Hepatocyte (in vitro differentiated cells): ENCODE measurements at regions not wholly inside any gene's neighbourhood (a gene's known extent, or its start where the extent isn't known, plus 50 kb on each side); places are given as distances from the start of the nearest gene placed in this dataset.
"Not testable (repeated sequence)": the region's sequence is repeated elsewhere in the genome, so short reads cannot be mapped to it uniquely, and the experiment has no call there.

ENCODE experiments used
- DNase-seq: peaks from one replicate; pipeline ENCODE4 v3.0.0-alpha.2; 2016; ENCODE audit warnings: low spot score
- H2AFZ ChIP-seq: fragments of 200-600 bp; sonication (generic); 2 replicates; pipeline ENCODE4 v1.6.0; 2016; ENCODE audit warnings: antibody characterized with exemption, mild to moderate bottlenecking
- H3K27ac ChIP-seq: fragments of 200-600 bp; sonication (generic); 2 replicates; pipeline ENCODE4 v1.5.1; 2016; ENCODE audit warnings: mild to moderate bottlenecking
- H3K27me3 ChIP-seq: fragments of 200-600 bp; sonication (generic); 2 replicates; pipeline ENCODE4 v1.6.1; 2016
- H3K36me3 ChIP-seq: fragments of 200-600 bp; sonication (generic); replicated peaks from 2 replicates; pipeline ENCODE4 v1.5.1; 2016; ENCODE audit warnings: low read depth; ENCODE audit not compliant: insufficient read depth
- H3K4me1 ChIP-seq: fragments of 200-600 bp; sonication (generic); 2 replicates; pipeline ENCODE4 v1.5.1; 2016; ENCODE audit warnings: mild to moderate bottlenecking, moderate library complexity; ENCODE audit not compliant: insufficient read depth
- H3K4me2 ChIP-seq: fragments of 200-600 bp; sonication (generic); 2 replicates; pipeline ENCODE4 v1.6.0; 2016
- H3K4me3 ChIP-seq: fragments of 200-600 bp; sonication (generic); 2 replicates; pipeline ENCODE4 v1.5.1; 2016; ENCODE audit warnings: mild to moderate bottlenecking
- H3K79me2 ChIP-seq: fragments of 200-600 bp; sonication (generic); 2 replicates; pipeline ENCODE4 v1.6.0; 2017; ENCODE audit warnings: mild to moderate bottlenecking
- H3K9me2 ChIP-seq: fragments of 200-600 bp; sonication (generic); replicated peaks from 2 replicates; pipeline ENCODE4 v1.6.0; 2017; ENCODE audit warnings: mild to moderate bottlenecking; ENCODE audit not compliant: insufficient read depth
- H3K9me3 ChIP-seq: fragments of 200-600 bp; sonication (generic); 2 replicates; pipeline ENCODE4 v1.5.1; 2016; ENCODE audit warnings: low read depth, mild to moderate bottlenecking
- H4K20me1 ChIP-seq: fragments of 200-600 bp; sonication (generic); 2 replicates; pipeline ENCODE4 v1.6.0; 2016; ENCODE audit warnings: mild to moderate bottlenecking; ENCODE audit not compliant: insufficient read depth, poor library complexity, severe bottlenecking
- EZH2 ChIP-seq: fragments of 200-600 bp; sonication (generic); IDR thresholded peaks from 2 replicates; pipeline ENCODE4 v1.6.1; 2016; ENCODE audit warnings: antibody characterized with exemption, mild to moderate bottlenecking, borderline replicate concordance
- EZH2phosphoT487 ChIP-seq: fragments of 200-600 bp; sonication (generic); IDR thresholded peaks from one replicate; pipeline ENCODE4 v1.6.1; 2018; ENCODE audit warnings: antibody characterized with exemption, mild to moderate bottlenecking, low read depth, moderate library complexity; ENCODE audit not compliant: unreplicated experiment, severe bottlenecking
- WGBS: methylation state at CpG from one replicate; pipeline ENCODE4 v1.1.6; 2016; ENCODE audit warnings: low lambda C conversion rate; ENCODE audit errors: missing lambda C conversion rate; 5-methylcytosine and 5-hydroxymethylcytosine counted together
- TF ChIP-seq, protein P1 (sequence below): fragments of 200-600 bp; sonication (generic); IDR thresholded peaks from 2 replicates; pipeline ENCODE4 v1.5.1; 2016; ENCODE audit warnings: antibody characterized with exemption, mild to moderate bottlenecking; ENCODE audit not compliant: poor library complexity

DNA sequence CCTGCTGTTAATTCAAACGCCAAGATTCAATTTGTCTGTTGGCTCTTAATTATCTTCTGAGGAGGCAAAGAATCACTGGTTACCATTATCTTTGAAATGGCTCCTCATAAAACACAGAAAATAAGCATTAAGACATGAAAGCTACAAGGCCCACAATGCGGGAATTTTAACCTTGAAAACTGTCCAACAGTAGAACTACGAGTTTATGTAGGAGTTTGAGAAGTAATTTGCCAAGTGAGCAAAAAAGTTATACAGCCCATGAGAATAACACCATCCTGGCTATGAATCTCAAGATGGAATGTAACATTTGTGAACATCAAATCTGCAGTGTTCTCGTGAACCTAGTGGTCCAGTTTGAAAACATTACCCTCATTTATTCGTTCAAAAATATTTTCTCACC lies 172.5 kb downstream of the ALDH1A2 start:
- Histone ChIP-seq H3K9me2 (no peaks in the 10 kb centered on the region), H4K20me1 (no peaks in the 10 kb centered on the region), H2AFZ (no peak overlapping the region), H3K27me3 (no peaks in the 10 kb centered on the region), H3K27ac (no peak overlapping the region), H3K79me2 (no peaks in the 10 kb centered on the region), H3K36me3 (no peaks in the 10 kb centered on the region), H3K4me1 (no peaks in the 10 kb centered on the region), H3K4me3 (no peak overlapping the region), H3K9me3 (no peaks in the 10 kb centered on the region), H3K4me2 (no peak overlapping the region)
- no peak for TF ChIP-seq EZH2phosphoT487
- WGBS, result 70% methylated on average over 5 of the region's 5 CpGs
- DNase-seq, result no peak

DNA sequence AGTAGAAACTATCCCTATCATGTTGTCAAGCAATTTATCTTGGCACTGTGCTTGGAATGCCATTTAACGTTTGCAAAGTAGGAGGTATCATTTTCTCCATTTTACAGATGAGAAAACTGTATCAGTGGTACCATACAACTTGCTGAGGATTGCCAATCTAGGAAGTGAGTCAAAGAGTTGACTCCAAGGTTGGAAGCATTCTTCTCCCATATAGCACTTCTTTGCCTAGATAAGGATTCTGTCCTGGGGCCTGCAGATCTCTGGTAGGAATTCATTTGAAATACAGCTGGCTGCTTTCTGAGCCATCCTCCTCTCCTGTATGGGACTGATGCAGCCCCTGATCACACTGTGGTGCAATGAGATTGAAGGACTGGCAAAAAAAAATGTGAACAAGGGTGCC lies 170.2 kb downstream of the ALDH1A2 start:
- no peaks in the 10 kb centered on the region for H3K79me2 ChIP-seq
- no peaks in the 10 kb centered on the region for H3K27me3 ChIP-seq
- no peaks in the 10 kb centered on the region for H3K4me1 ChIP-seq
- no peak for TF ChIP-seq EZH2
- TF ChIP-seq EZH2phosphoT487, result no peak
- TF ChIP-seq, protein P1, sequence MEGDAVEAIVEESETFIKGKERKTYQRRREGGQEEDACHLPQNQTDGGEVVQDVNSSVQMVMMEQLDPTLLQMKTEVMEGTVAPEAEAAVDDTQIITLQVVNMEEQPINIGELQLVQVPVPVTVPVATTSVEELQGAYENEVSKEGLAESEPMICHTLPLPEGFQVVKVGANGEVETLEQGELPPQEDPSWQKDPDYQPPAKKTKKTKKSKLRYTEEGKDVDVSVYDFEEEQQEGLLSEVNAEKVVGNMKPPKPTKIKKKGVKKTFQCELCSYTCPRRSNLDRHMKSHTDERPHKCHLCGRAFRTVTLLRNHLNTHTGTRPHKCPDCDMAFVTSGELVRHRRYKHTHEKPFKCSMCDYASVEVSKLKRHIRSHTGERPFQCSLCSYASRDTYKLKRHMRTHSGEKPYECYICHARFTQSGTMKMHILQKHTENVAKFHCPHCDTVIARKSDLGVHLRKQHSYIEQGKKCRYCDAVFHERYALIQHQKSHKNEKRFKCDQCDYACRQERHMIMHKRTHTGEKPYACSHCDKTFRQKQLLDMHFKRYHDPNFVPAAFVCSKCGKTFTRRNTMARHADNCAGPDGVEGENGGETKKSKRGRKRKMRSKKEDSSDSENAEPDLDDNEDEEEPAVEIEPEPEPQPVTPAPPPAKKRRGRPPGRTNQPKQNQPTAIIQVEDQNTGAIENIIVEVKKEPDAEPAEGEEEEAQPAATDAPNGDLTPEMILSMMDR, result no peak
- no peaks in the 10 kb centered on the region for H3K9me2 ChIP-seq
- H3K36me3 ChIP-seq, result no peaks in the 10 kb centered on the region
- H2AFZ ChIP-seq, result no peak overlapping the region
- H4K20me1 ChIP-seq, result no peaks in the 10 kb centered on the region
- H3K4me2 ChIP-seq, result no peak overlapping the region
- no peak overlapping the region for H3K27ac ChIP-seq
- H3K9me3 ChIP-seq, result no peaks in the 10 kb centered on the region
- DNase-seq, result no peak
- no peak overlapping the region for H3K4me3 ChIP-seq
- WGBS, result 73% methylated on average over 1 of the region's 1 CpG

DNA sequence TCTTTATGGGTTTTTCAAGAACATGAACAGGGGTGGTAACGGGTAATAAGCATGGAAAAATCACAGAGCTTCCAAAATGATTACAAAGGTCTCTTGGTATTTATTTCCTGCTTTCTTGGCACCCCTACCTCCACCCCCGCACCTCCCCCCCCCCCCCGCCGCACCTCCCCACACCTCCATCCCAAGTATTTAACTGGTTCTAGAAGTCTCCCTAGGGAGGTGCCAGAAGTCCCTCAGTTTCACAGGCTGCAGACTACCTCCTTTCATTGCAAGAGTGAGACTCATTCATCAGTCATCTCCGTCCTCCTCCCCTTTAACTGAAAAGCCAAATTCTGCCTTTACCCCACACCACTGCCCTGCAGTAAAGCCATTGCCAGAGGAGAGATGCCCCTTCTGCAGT lies 169.4 kb downstream of the ALDH1A2 start:
- H3K79me2 ChIP-seq, result no peaks in the 10 kb centered on the region
- no peak overlapping the region for H3K4me3 ChIP-seq
- H4K20me1 ChIP-seq, result no peaks in the 10 kb centered on the region
- H3K27ac ChIP-seq, result no peak overlapping the region
- no peaks in the 10 kb centered on the region for H3K9me2 ChIP-seq
- H3K4me2 ChIP-seq, result no peak overlapping the region
- WGBS, result 84% methylated on average over 2 of the region's 5 CpGs
- DNase-seq, result no peak
- H3K9me3 ChIP-seq, result no peaks in the 10 kb centered on the region
- H3K27me3 ChIP-seq, result no peaks in the 10 kb centered on the region
- H3K4me1 ChIP-seq, result no peaks in the 10 kb centered on the region
- H3K36me3 ChIP-seq, result no peaks in the 10 kb centered on the region
- H2AFZ ChIP-seq, result no peak overlapping the region
- TF ChIP-seq EZH2 (no peak), EZH2phosphoT487 (no peak)
- TF ChIP-seq, protein P1, result no peak

DNA sequence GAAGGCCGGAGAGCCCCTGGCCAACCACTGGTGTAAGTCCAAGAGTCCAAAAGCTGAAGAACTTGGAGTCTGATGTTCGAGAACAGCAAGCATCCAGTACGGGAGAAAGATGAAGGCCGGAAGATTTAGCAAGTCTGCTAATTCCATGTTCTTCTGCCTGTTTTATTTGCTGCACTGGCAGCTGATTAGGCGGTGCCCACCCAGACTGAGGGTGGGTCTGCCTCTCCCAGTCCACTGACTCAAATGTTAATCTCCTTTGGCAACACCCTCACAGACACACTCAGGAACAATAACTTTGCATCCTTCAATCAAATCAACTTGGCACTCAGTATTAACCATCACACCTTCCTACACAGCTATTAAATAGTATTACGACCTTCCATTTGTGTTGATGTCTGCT lies 168.6 kb downstream of the ALDH1A2 start:
- H3K79me2 ChIP-seq, H3K36me3 ChIP-seq, H4K20me1 ChIP-seq, H3K27ac ChIP-seq, H2AFZ ChIP-seq, H3K9me2 ChIP-seq, H3K4me2 ChIP-seq, DNase-seq, H3K4me1 ChIP-seq, H3K4me3 ChIP-seq, H3K27me3 ChIP-seq, H3K9me3 ChIP-seq: not testable (repeated sequence)
- WGBS, result 87% methylated on average over 6 of the region's 6 CpGs

DNA sequence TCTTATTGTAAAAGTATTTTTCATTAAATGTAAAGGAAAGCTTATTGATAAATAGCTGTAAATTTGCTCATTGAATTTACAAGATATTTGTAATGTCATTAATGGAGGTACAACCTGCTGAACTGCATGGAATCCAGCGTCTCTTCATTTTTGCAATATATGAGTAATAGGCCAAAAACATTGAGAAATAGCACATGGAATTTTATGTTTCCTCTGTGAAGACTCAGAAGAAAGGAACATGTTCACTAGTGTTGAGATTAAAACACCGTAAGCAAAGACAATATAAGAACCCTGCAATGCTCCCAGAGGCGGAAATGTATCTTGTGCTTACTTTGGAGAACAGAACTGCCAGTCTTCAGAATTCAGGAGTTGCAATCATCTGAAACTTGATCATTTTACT lies 167.6 kb downstream of the ALDH1A2 start:
- Histone ChIP-seq H3K36me3 (no peaks in the 10 kb centered on the region), H3K27me3 (no peaks in the 10 kb centered on the region), H3K4me3 (no peak overlapping the region), H3K4me1 (no peaks in the 10 kb centered on the region), H3K79me2 (no peaks in the 10 kb centered on the region), H4K20me1 (no peaks in the 10 kb centered on the region), H2AFZ (no peak overlapping the region), H3K27ac (no peak overlapping the region), H3K9me2 (no peaks in the 10 kb centered on the region), H3K4me2 (no peak overlapping the region), H3K9me3 (no peaks in the 10 kb centered on the region)
- TF ChIP-seq EZH2phosphoT487 (no peak), EZH2 (no peak)
- TF ChIP-seq, protein P1, result no peak
- DNase-seq, result no peak
- 95% methylated on average over 3 of the region's 3 CpGs for WGBS
